Osteoblast (primary cell): ENCODE measurements at regions not wholly inside any gene's neighbourhood (a gene's known extent, or its start where the extent isn't known, plus 50 kb on each side); places are given as distances from the start of the nearest gene placed in this dataset.
A peak's percentile ranks its signal among the peaks of the same experiment; 100 is the strongest.

ENCODE experiments used
- DNase-seq: peaks from one replicate; pipeline ENCODE4 v3.0.0; 2011; ENCODE audit warnings: low spot score, mixed read lengths; ENCODE audit not compliant: insufficient read length; ENCODE audit errors: missing footprints
- H2AFZ ChIP-seq: 2 replicates; pipeline ENCODE4 v1.6.0; 2011; ENCODE audit warnings: mild to moderate bottlenecking, low read length
- H3K27ac ChIP-seq: 2 replicates; pipeline ENCODE4 v1.5.1; 2011; ENCODE audit warnings: mild to moderate bottlenecking, low read depth, low read length, moderate library complexity
- H3K27me3 ChIP-seq: 2 replicates; pipeline ENCODE4 v1.6.0; 2012; ENCODE audit warnings: mild to moderate bottlenecking, control low read depth, inconsistent platforms, low read length, moderate library complexity; ENCODE audit not compliant: insufficient read depth
- H3K36me3 ChIP-seq: 2 replicates; pipeline ENCODE4 v1.5.1; 2011; ENCODE audit warnings: mild to moderate bottlenecking, low read length, control low read depth, moderate library complexity; ENCODE audit not compliant: insufficient read depth
- H3K4me1 ChIP-seq: 2 replicates; pipeline ENCODE4 v1.5.1; 2011; ENCODE audit warnings: mild to moderate bottlenecking, low read length, control low read depth, moderate library complexity; ENCODE audit not compliant: insufficient read depth
- H3K4me2 ChIP-seq: 2 replicates; pipeline ENCODE4 v1.6.0; 2011; ENCODE audit warnings: mild to moderate bottlenecking, low read length; ENCODE audit not compliant: insufficient read depth
- H3K4me3 ChIP-seq: fragments of 200-600 bp; sonication (generic); 3 replicates; pipeline ENCODE4 v1.5.1; 2012; ENCODE audit warnings: mild to moderate bottlenecking, low read length, inconsistent platforms; ENCODE audit not compliant: insufficient read depth
- H3K79me2 ChIP-seq: 2 replicates; pipeline ENCODE4 v1.6.0; 2012; ENCODE audit warnings: mild to moderate bottlenecking, low read length, control low read depth, inconsistent platforms; ENCODE audit not compliant: insufficient read depth
- H3K9me3 ChIP-seq: 2 replicates; pipeline ENCODE4 v1.5.1; 2011; ENCODE audit warnings: low read depth, low read length, control low read depth
- H4K20me1 ChIP-seq: 2 replicates; pipeline ENCODE4 v1.6.0; 2012; ENCODE audit warnings: mild to moderate bottlenecking, low read length, control low read depth; ENCODE audit not compliant: insufficient read depth
- CTCF ChIP-seq: IDR thresholded peaks from 2 replicates; pipeline ENCODE4 v1.5.1; 2011; ENCODE audit warnings: mild to moderate bottlenecking, low read depth, low read length, moderate library complexity; ENCODE audit errors: extremely low read depth

- Histone ChIP-seq H3K4me3 (peak overlapping the region; percentile 36), H3K79me2 (no peaks in the 10 kb centered on the region), H3K9me3 (no peaks in the 10 kb centered on the region), H2AFZ (peak overlapping the region; percentile 48), H3K36me3 (no peaks in the 10 kb centered on the region), H3K4me1 (no peaks in the 10 kb centered on the region), H3K27ac (no peak overlapping the region), H4K20me1 (no peaks in the 10 kb centered on the region), H3K4me2 (peak overlapping the region; percentile 68), H3K27me3 (no peaks in the 10 kb centered on the region)
- no peak for DNase-seq
- TF ChIP-seq CTCF, result no peak
Measured at GRCh38 chr13:47835470-47836228, 165.4 kb downstream of the SUCLA2 start.

- Histone ChIP-seq H3K4me1 (no peaks in the 10 kb centered on the region), H3K79me2 (no peaks in the 10 kb centered on the region), H3K9me3 (no peaks in the 10 kb centered on the region), H3K27ac (no peak overlapping the region), H3K27me3 (no peaks in the 10 kb centered on the region), H2AFZ (no peak overlapping the region), H3K4me3 (no peak overlapping the region), H4K20me1 (no peaks in the 10 kb centered on the region), H3K36me3 (no peaks in the 10 kb centered on the region), H3K4me2 (no peak overlapping the region)
- DNase-seq, result no peak
- no peak for TF ChIP-seq CTCF
Measured at GRCh38 chr13:47832458-47832972, 168.6 kb downstream of the SUCLA2 start.

DNA sequence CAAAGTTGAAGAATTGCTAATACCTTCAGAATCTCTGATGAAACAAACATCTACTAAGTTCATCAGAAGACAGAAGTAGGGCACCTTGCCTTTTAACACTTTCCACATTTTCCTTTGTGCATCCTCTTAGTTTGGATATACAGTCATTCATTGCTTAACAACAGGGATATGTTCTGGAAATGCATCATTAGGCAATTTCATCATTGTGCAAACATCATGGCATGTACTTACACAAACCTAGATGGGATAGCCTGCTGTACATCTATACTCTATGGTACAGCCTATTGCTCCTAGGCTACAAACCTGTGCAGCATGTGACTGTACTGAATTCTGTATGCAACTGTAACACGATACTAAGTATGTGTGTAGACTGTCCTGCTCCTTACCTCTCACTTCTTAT is 169.8 kb downstream of the SUCLA2 start:
- Histone ChIP-seq H2AFZ (no peak overlapping the region), H3K4me1 (no peaks in the 10 kb centered on the region), H3K79me2 (no peaks in the 10 kb centered on the region), H3K4me3 (no peak overlapping the region), H3K36me3 (no peaks in the 10 kb centered on the region), H3K9me3 (no peaks in the 10 kb centered on the region), H4K20me1 (no peaks in the 10 kb centered on the region), H3K27me3 (no peaks in the 10 kb centered on the region), H3K27ac (no peak overlapping the region), H3K4me2 (no peak overlapping the region)
- DNase-seq, result no peak
- no peak for TF ChIP-seq CTCF

- Histone ChIP-seq H2AFZ (no peak overlapping the region), H3K79me2 (no peaks in the 10 kb centered on the region), H3K4me3 (no peak overlapping the region), H3K4me2 (no peak overlapping the region), H3K9me3 (no peaks in the 10 kb centered on the region), H3K27me3 (no peaks in the 10 kb centered on the region), H4K20me1 (no peaks in the 10 kb centered on the region), H3K36me3 (no peaks in the 10 kb centered on the region), H3K4me1 (no peaks in the 10 kb centered on the region), H3K27ac (no peak overlapping the region)
- no peak for DNase-seq
- no peak for TF ChIP-seq CTCF
Measured at GRCh38 chr13:47829690-47830089, 171.4 kb downstream of the SUCLA2 start.
